Progenitor cell of endocrine pancreas (in vitro differentiated cells): ENCODE measurements at regions not wholly inside any gene's neighbourhood (a gene's known extent, or its start where the extent isn't known, plus 50 kb on each side); places are given as distances from the start of the nearest gene placed in this dataset.
"Not testable (repeated sequence)": the region's sequence is repeated elsewhere in the genome, so short reads cannot be mapped to it uniquely, and the experiment has no call there.

ENCODE experiments used
- DNase-seq: peaks from one replicate; pipeline ENCODE4 v3.0.0; 2021; ENCODE audit warnings: low spot score; ENCODE audit not compliant: unreplicated experiment
- H3K27ac Mint-ChIP-seq: 2 replicates; pipeline ENCODE4 v1.8.0; 2021; ENCODE audit warnings: mild to moderate bottlenecking, moderate library complexity, mixed read lengths
- H3K27me3 Mint-ChIP-seq: 2 replicates; pipeline ENCODE4 v1.8.0; 2021; ENCODE audit warnings: mixed read lengths
- H3K36me3 Mint-ChIP-seq: 2 replicates; pipeline ENCODE4 v1.8.0; 2022; ENCODE audit warnings: mixed read lengths; ENCODE audit not compliant: insufficient read depth
- H3K4me1 Mint-ChIP-seq: 2 replicates; pipeline ENCODE4 v1.8.0; 2021; ENCODE audit warnings: low read depth, mixed read lengths
- H3K4me3 Mint-ChIP-seq: 2 replicates; pipeline ENCODE4 v1.8.0; 2021; ENCODE audit warnings: low read depth, mild to moderate bottlenecking, moderate library complexity, mixed read lengths
- H3K9me3 Mint-ChIP-seq: 2 replicates; pipeline ENCODE4 v1.8.0; 2021; ENCODE audit warnings: low read depth, mixed read lengths
- TF ChIP-seq, protein P1 (sequence below): fragments of 200-600 bp; sonication (generic); IDR thresholded peaks from one replicate; pipeline ENCODE4 v1.5.0; 2021; ENCODE audit warnings: antibody characterized with exemption, mild to moderate bottlenecking; ENCODE audit not compliant: unreplicated experiment

- H3K4me1 Mint-ChIP-seq, result no peaks in the 10 kb centered on the region
- TF ChIP-seq, protein P1, sequence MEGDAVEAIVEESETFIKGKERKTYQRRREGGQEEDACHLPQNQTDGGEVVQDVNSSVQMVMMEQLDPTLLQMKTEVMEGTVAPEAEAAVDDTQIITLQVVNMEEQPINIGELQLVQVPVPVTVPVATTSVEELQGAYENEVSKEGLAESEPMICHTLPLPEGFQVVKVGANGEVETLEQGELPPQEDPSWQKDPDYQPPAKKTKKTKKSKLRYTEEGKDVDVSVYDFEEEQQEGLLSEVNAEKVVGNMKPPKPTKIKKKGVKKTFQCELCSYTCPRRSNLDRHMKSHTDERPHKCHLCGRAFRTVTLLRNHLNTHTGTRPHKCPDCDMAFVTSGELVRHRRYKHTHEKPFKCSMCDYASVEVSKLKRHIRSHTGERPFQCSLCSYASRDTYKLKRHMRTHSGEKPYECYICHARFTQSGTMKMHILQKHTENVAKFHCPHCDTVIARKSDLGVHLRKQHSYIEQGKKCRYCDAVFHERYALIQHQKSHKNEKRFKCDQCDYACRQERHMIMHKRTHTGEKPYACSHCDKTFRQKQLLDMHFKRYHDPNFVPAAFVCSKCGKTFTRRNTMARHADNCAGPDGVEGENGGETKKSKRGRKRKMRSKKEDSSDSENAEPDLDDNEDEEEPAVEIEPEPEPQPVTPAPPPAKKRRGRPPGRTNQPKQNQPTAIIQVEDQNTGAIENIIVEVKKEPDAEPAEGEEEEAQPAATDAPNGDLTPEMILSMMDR, result no peak
- H3K27me3 Mint-ChIP-seq, result no peaks in the 10 kb centered on the region
- no peak overlapping the region for H3K4me3 Mint-ChIP-seq
- no peaks in the 10 kb centered on the region for H3K36me3 Mint-ChIP-seq
- no peak for DNase-seq
- H3K9me3 Mint-ChIP-seq, result peaks cover 15% of the 10 kb centered on the region
- H3K27ac Mint-ChIP-seq, result no peak overlapping the region
These were observed 678.7 kb upstream of the ADGRB3 start for GRCh38 chr6:67956352-67956751.

- Mint-ChIP-seq H3K4me3 (no peak overlapping the region), H3K4me1 (no peaks in the 10 kb centered on the region), H3K36me3 (no peaks in the 10 kb centered on the region), H3K27me3 (no peaks in the 10 kb centered on the region), H3K27ac (no peak overlapping the region), H3K9me3 (peaks cover 22% of the 10 kb centered on the region)
- no peak for DNase-seq
- TF ChIP-seq, protein P1, result no peak
These were observed 682.1 kb upstream of the ADGRB3 start for GRCh38 chr6:67952948-67953347.

- H3K4me1 Mint-ChIP-seq, result no peaks in the 10 kb centered on the region
- H3K27me3 Mint-ChIP-seq, result no peaks in the 10 kb centered on the region
- H3K9me3 Mint-ChIP-seq, result peaks cover 21% of the 10 kb centered on the region
- H3K27ac Mint-ChIP-seq, result no peak overlapping the region
- TF ChIP-seq, protein P1, result no peak
- H3K4me3 Mint-ChIP-seq, result no peak overlapping the region
- H3K36me3 Mint-ChIP-seq, result no peaks in the 10 kb centered on the region
- no peak for DNase-seq
These were observed 683.0 kb upstream of the ADGRB3 start for GRCh38 chr6:67952121-67952520.

GRCh38 chr6:67947762-67948161 is 687.3 kb upstream of the ADGRB3 start:
- H3K27me3 Mint-ChIP-seq, H3K4me1 Mint-ChIP-seq, H3K27ac Mint-ChIP-seq, DNase-seq, H3K4me3 Mint-ChIP-seq, H3K9me3 Mint-ChIP-seq, H3K36me3 Mint-ChIP-seq: not testable (repeated sequence)

DNA sequence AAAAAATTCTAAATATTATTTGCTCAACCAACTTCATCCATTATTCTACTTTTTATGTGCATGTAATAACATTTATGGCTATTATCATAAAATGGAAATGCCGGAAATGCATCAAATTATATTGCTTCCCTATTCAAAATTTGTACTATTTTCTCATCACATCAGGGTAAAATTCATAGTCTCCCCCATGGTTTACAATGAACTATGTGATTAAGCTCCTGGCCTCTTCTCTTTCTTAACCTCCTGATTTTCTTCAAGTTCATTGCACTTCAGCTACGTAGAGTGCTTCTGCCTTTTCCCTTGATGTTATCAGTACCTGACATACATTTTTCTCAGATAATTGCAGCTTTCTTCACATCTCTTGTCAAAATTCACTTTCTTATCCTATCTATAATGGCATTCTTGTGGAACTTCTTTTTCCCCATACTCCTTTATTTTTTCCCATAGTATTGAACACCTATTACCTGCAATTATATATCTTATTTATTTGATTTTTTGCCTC is 699.1 kb upstream of the ADGRB3 start:
- Mint-ChIP-seq H3K4me1 (no peaks in the 10 kb centered on the region), H3K36me3 (no peaks in the 10 kb centered on the region), H3K27me3 (no peaks in the 10 kb centered on the region), H3K4me3 (no peak overlapping the region), H3K9me3 (peaks cover 3% of the 10 kb centered on the region), H3K27ac (no peak overlapping the region)
- TF ChIP-seq, protein P1, result no peak
- no peak for DNase-seq

GRCh38 chr6:67933278-67933677 is 701.8 kb upstream of the ADGRB3 start:
- peaks cover 4% of the 10 kb centered on the region for H3K9me3 Mint-ChIP-seq
- no peaks in the 10 kb centered on the region for H3K4me1 Mint-ChIP-seq
- TF ChIP-seq, protein P1, result no peak
- H3K27me3 Mint-ChIP-seq, result no peaks in the 10 kb centered on the region
- no peak overlapping the region for H3K27ac Mint-ChIP-seq
- no peaks in the 10 kb centered on the region for H3K36me3 Mint-ChIP-seq
- no peak overlapping the region for H3K4me3 Mint-ChIP-seq
- DNase-seq, result no peak

- H3K4me3 Mint-ChIP-seq, H3K27ac Mint-ChIP-seq, H3K9me3 Mint-ChIP-seq, H3K27me3 Mint-ChIP-seq, H3K36me3 Mint-ChIP-seq, H3K4me1 Mint-ChIP-seq, DNase-seq: not testable (repeated sequence)
These were observed 712.5 kb upstream of the ADGRB3 start for GRCh38 chr6:67922588-67922987.

DNA sequence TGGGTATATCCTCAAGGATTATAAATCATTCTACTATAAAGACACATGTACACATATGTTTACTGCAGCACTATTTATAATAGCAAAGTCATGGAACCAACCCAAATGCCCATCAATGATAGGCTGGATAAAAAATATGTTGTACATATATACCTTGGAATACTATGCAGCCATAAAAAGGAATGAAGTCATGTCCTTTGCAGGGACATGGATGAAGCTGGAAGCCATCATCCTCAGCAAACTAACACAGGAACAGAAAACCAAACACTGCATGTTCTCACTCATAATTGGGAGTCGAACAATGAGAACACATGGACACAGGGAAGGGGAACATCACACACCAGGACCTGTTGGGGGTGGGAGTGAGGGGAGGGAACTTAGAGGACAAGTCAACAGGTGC is 715.0 kb upstream of the ADGRB3 start:
- H3K9me3 Mint-ChIP-seq, result not testable (repeated sequence)

More for the DNA sequence above, 715.0 kb upstream of the ADGRB3 start:
- not testable (repeated sequence) for H3K36me3 Mint-ChIP-seq, H3K4me1 Mint-ChIP-seq, H3K27ac Mint-ChIP-seq, H3K27me3 Mint-ChIP-seq, DNase-seq, H3K4me3 Mint-ChIP-seq
